ENCODE measurements at regions not wholly inside any gene's neighbourhood (a gene's known extent, or its start where the extent isn't known, plus 50 kb on each side); places are given as distances from the start of the nearest gene placed in this dataset.

DNA sequence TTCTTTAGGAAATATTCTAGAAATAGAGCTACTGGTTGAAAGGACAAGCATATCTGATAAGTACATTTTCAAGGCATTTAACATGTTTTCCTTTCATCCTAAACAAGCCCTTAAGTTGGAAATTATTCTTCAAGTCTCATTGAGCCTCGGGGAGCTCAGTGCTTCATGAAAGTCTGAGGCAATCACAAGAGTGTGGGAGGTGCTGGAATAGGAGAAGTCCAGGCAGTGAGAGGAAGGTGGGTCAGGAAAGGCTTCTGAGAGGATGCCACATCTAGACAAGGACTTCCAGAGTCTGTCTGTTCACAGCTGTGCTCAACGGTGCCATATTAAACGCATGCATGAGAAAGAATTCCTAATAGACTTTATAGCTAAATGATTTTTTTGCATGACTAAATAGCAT, 69.8 kb downstream of the CD83 start:
- DNase-seq, result no peak

DNA sequence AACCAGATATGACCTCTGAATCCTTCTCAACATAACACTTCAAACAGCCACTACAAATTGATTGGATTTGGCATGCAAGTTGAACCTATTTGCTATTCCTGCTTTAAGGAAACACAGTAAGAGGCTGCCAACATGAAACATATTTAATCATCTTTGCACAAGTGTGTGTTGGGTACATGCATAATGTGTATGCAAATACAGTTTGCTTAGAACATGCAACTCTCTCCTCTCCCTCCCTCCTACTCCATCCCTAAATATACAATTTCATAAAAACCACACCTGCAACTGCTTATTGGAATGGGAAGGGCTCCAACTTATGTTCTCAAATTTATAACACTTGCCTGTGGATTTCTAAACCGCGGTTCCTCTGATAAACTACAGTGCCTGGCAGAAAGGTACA, 71.5 kb downstream of the CD83 start:
- DNase-seq, result no peak

DNA sequence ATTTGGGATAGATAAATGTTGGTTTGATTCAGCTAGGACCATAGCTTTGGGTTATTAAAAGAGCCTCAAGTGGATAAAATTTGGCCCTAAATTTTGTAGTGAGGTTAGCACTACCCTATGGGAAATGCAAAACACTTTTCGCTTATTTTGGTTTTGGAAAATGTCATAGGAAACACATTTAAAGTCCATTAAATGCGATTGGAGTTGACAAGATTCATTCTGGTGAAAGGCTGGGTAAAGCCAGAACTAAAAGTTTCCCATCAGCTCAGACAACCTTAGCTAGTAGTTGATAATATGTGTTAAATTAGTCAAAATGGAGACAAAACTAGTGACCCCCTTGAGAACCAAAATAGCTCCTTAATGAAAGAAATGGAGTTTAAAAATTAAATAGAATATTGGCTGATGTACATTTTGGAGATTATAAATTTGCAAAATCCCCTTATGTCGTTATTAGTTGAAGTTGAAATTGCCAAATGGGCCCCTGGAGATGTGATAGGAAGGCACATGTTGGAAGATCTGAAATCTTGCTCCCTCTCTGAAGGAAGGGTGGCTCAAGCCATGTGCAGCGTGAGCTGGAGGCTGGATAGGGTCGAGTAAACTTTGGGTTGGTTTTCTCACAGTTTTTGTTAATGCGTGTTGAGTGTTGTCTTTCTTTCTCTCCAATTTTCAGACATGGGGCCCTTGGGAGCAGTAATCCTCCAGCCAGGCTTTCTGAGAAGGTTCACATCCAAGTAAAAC, 72.8 kb downstream of the CD83 start:
- no peak for DNase-seq

DNA sequence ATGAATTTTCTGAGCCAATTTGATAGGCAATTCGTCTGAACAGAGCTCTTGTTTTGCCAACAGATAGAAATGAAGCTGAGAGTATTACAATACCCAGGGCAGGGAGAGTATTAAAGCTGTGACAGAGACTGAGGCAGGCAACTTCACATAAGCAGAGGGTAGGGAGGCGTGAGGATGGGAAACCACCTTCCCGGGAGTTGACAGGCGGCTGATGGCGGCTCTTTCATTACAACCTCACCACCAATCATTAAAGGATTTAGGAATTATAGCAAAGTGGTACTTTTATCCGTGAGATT, 73.3 kb downstream of the CD83 start:
- no peak for DNase-seq

DNA sequence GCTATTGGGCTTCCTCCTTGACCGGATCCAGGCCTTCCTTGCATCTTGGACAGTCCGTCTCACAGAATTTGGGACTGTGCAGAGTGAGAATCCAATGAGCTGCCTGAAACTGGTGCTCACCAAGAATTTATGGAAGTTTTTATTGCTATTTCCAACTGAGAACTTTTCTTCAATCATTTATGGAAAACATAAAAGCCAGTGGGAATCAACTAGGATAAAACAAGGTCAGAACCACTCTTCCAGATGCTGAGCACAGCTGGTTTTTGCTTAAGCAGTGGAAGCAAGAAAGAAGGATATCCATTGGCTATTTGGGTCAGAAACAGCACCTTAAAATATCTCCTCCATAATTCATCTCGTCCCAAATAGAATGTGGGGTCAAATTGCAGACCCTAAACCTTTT, 74.2 kb downstream of the CD83 start:
- no peak for DNase-seq

DNA sequence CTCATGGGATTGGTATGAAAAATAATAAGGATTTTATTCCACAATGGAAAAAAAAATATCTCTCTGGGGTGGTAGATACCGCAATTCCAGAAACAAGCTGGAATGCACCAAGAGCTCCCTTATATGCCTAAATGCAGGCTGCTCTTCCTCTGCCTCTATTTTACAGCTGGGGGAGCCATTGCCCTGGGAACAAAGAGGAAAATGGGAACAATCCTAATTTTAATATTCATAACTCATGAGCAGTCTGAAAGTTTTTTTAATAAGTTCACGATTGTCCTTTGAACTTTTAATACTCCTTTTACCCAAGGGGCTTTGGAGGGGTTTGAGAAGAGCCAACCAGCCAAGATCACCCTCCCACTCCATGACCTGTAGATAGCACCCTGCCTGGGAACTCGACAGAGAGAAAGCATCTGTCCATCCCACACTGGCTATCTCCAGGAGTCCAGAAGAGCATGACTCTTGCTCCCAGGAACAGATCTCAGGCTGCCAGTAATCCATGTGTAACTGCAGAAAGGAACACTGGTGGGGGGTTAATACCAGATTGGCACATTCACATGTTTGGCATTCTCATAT, 74.7 kb downstream of the CD83 start:
- DNase-seq, result no peak

DNA sequence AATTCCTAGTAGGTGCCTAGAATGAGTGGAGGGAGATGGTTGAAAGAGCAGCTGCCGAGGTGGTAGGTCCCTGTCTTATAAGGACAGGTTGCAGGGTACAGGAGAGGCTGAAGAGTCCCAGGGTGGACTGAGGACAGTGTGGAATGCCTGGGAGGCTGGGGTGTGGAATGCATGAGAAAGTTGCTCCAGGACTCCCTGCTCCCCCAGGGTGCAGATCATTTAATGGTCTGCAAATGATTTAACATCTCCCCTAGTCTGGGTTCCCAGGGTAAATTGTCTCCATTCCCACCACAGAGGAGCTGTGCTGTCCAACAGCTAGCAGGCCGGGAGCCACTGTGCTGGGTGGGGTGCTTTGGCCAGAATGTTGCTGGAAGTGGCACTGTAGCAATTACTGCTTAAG, 76.0 kb downstream of the CD83 start:
- DNase-seq, result no peak

DNA sequence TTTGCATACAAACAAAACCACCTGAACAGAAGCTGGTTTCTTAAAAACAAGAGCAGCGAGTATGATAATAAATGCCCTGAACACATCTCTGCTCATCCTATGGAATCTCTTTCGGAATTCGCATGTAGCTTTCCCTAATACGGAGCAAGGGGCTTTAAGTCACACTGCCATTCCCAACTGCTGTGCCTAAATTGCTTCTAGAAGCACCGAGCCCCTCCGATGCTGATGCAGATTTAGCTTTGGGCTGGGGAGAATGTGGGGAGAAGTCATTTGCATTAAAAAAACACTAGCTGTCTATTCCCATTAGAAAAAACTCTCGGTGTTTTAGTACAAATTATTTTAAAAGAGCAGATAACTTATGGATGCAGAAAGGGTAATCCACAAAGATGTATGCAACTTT, 76.9 kb downstream of the CD83 start:
- DNase-seq, result no peak

DNA sequence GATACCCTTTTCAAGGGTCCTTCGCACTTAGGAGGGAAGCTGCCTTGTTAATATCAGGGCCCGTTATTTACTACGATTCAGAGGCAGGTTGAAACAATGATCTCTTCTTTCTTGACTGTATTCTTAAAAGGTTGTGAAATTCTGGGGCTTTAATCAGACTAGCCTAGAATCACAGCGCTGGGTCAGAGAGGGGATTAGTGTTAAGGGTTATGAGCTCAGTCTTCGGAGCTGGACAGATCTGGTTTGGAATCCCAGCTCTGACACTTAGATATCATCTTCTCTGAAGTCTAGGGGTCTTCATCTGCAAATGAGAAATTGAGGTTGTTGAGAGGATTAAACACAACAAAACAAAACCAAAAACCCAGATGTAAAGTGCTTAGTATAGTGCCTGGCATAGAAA, 77.4 kb downstream of the CD83 start:
- DNase-seq, result no peak

DNA sequence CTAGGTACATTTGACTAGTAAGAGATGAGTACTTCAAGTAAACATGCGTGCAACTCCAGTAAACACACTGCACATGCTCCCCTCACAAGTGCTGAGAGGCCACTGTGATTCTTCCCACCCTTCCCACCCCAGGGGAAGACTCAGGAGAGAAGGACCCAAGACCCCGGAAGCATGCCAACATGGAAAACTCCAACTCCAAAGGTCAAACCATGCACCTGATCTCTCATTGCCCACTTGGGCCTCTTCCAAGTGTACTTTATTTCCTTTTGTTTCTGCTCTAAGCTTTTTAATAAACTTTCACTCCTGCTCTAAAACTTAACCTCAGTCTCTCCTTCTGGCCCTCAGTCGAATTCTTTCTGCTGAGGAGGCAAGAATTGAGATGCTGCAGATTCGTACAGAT, 78.5 kb downstream of the CD83 start:
- DNase-seq, result no peak

DNA sequence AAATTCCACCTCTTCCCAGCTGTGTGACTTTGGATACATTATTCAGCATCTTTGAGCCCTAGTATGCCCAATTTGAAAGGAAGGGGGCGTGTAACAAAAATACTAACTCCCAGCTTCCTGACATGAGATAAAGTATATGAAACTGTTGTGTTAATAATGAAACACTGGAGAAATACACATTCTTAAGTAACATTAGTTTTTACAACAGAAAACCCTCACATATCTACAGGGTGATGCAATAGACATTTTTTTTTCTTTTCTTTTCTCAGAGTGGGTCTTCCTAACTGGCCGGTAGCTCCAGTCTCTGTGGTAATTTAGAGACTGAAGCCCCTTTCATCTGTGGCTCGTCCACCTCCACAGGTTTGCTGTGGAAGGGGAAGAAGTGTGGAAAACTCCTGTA, 79.5 kb downstream of the CD83 start:
- no peak for DNase-seq

DNA sequence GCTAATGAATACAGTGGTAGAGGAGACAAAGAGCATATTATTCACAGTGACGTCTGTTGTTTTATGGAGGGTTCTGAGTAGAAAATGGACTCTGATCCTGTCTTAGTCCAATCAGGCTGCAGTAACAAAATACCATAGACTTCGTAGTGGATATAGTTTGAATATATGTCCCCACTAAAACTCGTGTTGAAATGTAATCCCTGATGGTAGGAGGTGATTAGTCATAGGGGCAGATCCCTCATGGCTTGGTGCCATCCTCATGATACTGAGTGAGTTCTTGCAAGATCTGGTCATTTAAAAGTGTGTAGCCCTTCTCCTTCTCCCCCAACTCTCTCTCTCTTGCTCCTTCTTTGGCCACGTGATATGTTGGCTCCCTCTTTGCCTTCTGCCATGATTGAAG, 82.5 kb downstream of the CD83 start:
- peak; percentile 37 for DNase-seq

DNA sequence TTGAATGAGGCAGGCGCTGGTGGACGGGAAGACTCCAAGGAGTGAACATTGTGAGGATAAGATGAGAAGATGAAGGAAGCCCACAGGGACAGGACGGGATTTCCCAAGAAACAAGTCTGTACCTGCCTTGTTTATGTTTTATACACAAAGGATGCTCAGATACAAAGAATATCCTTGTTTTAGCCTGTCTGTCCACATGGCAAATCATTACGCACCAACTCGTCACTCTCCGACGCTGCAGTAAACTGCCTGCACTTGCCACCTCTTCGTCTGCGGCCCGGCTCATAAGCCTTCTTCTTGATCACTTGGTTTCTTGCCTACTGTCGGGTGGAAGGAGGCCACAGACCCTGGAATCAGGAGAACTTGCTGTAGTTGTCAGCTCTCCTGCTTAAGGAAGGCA, 85.4 kb downstream of the CD83 start:
- no peak for DNase-seq

DNA sequence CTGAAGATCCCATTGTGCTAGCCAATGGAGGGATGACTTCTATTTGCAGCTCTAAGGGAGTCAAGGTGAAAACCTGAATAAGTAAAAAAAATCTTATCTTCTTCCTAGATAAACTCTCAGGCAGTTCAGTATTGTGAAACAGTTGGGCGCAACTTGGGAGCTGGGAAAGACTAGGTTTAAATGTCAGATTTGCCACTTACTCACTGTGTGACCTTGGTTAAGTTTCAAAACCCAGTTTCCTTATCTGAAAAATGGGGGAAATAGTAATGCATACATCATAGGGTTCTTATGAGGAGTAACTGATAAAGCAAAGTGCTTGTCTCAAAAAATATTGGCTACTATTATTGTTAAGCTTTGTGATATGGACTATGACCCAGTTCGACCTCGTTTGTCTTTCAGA, 88.8 kb downstream of the CD83 start:
- no peak for DNase-seq

DNA sequence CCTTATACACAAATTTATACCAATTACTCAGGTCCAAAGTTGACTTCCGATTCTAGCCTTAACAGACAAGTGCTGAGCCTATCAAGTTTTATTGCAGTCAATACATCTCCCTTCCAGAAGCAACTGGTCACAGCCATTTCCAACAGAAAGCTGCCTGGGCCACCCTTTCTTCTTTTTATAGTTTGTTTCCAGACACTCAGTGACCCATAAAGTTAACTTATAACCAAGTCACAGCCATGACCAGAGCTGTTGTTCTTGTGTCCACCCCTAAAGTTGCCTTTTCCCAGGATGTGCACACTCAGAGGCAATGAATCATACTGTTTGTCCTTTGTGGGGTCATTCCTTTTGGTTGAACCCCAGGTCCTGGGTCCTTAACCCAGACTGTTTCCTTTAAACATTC, 89.9 kb downstream of the CD83 start:
- DNase-seq, result no peak

DNA sequence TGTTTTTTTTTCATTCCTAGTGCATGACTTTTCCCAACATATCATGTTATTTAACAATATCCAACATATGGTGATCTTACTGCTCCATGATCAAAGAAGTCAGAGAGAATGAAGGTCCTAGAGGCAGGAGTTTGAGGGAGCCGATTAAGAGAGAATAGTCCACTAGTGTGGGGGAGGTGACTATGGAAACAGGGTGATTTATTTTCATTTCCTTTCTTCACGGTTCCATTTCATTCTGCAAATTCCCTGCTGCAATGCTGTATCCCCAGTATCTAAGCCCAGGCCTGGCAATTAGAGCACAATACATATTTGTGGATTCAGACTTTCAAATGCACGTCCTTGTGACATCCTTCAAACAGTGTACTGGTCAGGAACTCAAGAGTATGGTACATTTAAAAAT, 91.4 kb downstream of the CD83 start:
- no peak for DNase-seq

DNA sequence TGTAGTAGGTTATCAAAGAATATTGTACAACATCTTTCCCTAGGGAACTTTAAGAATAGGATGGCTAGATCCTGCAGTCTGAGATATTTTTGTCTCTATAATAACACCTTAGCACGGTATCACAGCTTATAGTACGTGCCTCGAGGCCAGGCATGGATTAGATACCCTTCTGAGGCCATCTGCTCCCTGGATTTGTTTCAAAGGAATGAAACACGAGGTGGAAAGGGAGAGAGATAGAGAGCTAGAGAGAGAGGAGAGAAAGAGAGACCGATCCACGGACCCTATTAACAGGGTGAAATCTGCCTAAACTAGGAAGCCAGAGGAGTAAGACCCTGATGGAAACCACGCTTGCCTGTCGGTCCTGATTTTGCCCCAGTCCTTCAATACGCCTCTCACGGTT, 92.5 kb downstream of the CD83 start:
- no peak for DNase-seq

DNA sequence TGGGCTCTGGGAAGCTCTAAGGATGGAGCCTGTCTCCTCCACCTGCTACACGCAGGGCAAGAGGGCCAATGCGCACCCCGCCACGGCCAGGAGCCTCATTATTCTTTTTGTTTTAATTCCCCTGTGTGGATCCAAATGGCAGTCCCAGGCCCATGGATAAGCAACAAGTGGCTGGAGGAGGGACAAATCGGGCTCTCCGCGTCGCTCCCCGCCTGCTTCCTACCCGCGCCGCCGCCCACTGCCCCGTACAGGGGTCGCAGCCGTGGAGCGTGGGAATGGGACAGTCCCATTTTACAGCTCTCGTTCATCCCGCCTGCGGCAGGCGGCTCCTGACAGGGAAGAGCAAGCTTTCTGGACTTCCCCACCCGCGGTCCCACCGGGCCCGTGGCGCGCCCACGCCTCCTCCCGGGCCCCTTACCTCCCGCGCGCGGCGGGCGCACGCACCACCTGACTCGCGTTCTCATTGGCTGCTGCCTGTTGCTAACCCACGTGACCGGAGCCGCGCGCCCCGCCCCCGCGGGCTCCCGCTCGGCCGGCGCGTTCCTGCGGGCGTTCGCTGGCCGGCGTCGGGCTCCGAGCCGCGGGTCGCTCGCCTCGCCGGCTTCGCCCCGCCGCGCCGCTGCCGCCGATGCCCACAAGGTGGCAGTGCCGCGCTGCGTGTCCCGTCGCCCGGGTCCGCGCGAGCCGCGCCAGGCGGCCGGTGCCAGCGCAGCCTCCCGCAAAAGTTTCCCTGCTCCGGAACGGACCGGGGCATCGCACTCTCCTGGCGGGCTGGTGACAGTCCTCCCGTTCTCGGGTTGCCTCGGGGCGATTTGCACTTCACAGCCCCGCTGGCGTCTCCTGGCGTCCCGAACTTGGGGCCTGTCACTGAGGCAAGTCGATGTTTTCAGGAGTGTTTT, 93.3 kb downstream of the CD83 start:
- peak; percentile 91 for DNase-seq

DNA sequence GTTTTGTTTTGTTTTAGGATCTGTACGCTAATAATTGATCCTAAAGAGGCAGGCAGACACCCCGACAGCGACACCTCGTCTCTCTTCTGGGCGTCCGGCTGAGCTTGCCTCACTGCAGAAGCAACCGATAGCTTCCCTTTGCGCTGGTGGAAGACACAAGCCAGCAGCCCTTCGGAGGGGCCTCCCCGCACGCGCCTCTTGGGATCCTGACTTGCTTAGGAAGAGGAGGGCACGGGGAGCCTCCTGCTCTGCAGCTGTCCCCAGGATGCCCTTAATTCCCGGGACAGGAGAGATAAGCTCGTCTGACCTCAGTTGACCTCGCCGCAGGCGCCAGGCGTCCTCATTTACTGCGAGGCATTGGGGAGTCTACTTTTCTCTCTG, 94.0 kb downstream of the CD83 start:
- DNase-seq, result no peak

DNA sequence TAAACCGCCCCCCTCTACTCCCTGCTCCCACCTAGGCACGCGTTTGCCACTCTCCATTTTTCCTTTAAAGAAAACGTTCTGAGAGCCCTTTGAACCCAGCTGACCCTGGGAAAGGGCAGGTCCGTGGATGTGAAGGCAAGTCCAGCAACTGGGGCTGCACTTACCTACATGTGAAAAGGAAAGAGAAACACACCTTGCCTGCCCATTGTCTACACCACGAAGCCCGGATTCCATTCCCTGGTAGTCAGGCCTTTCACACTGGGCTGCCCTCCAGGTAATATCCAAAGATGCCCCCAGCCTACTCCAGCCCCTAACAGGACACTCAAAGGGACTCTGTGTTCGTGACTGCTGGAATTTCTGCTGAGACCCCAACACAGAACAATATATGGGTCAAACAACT, 94.4 kb downstream of the CD83 start:
- no peak for DNase-seq

DNA sequence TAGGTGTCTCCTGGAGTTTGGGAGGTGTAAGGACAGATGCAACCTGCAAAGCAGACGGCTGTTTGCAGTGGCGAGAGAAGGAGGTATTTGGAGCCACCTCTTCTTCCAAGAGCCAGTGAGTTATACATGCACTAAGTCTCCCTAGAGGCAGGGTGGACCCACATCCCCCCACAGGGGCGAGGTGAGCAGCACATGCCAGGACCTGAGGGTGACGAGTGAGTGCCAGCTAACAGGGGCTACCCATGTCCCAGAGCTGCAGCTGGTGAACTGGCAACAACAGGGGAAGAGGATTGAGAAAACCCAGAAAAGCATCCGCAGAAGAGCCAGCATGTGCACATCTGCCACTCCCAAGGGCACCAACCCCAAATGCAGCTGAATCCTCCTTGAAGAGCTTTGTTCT, 95.1 kb downstream of the CD83 start:
- DNase-seq, result no peak

DNA sequence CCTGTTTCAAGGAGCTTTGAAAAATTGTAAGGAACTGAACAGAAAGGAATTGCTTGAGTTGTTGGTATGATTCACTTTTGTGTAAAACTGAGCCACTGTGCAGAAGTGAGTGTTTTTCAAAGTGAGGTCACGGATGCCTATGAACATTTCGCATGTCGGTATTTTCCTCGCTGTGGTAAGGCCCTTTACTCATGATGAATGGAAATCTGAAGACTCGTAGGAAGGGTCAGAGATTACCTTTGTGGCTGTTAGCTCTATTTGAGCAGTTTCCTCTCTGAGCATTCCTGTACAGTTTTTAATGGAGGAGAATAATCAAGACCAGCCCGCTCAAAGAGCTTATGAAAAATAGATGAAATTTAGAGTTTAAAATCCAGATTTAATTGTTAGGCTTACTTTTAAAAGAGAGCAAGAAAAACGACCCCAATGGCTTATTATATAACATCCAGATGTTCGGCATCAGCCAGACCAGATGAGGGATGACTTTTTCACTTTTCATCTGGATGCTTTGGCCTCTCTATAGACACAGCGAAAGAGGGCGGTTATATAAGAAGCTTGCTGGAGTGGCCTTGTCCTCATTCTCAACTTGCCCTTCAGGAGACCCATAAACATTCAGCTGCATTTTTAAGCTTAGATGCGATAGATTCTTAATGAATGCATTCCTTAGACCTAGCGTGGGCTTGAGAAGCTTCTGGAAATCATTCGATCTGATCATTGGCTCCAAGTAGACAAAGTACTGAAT, 99.5 kb downstream of the CD83 start:
- DNase-seq, result peak; percentile 81

DNA sequence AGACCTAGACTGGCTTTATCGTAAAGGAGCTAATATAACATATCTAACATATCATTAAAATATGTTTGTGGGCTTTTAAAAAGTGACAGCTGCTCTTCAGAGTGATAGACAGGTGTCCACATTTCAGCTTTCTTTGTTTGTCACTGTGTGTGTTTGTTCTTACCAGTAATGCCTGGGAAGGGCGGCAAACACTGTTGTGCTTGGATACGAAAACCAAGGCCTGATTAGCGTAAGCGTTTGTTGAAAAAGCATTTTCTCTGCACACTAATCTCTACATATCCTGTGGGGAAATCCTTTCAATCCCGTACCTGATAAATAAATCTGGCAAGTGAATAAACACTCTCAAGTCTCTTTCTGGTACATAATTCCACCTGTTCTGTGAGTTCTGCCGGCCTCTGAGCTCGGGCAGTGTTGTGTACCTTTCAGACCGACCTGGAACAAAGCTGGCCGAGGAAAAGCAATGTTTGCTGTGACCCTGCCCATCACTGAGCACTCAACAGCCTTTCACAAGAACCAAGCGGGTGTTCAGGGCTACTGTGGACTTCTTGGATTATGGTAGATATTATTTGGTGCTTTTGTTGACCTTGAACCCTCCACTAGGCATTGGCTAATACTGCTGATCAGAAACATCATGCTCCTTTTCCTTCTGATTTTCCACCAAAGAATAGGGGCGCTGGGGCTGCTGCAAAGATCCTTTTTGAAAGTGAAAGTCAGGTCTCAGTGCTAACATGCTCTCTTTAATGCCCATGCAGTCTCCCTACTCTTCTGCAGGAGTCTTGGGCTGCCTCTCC, 100.4 kb downstream of the CD83 start:
- no peak for DNase-seq

Measured in EL (cell line).